OCI-LY1 (cell line): ENCODE measurements at regions not wholly inside any gene's neighbourhood (a gene's known extent, or its start where the extent isn't known, plus 50 kb on each side); places are given as distances from the start of the nearest gene placed in this dataset.

ENCODE experiments used
- EZH2 ChIP-seq: fragments of 200-600 bp; sonication (generic), shearing (Covaris generic); IDR thresholded peaks from 2 replicates; pipeline ENCODE4 v1.8.0; 2017; ENCODE audit warnings: borderline replicate concordance, mixed run types, mild to moderate bottlenecking, antibody characterized with exemption, low read length, moderate library complexity, mixed read lengths
- TF ChIP-seq, protein P1 (sequence below): fragments of 200-600 bp; sonication (generic), shearing (Covaris generic); IDR thresholded peaks from 2 replicates; pipeline ENCODE4 v1.5.1; 2017; ENCODE audit warnings: mild to moderate bottlenecking, antibody characterized with exemption, low read length, moderate library complexity, mixed read lengths

DNA sequence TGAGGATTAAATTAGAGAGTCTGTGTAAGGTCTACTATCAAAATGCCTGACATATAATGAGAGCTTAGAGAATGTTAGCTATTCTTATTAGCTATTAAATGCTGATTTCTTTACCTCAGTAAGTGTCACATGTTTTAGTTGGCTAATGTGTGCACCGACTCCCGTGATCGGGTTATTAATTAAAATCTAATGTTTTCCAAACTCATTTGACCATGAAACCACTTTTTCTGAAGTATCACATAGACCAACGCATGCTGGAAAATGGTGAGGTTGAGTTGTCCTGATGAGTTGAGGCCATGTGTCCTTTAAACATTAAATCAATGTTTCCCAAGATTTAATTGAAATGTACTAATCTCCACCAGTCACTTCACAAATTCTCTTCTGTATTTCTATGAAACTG is 84.8 kb upstream of the C1QTNF7 start:
- TF ChIP-seq, protein P1, sequence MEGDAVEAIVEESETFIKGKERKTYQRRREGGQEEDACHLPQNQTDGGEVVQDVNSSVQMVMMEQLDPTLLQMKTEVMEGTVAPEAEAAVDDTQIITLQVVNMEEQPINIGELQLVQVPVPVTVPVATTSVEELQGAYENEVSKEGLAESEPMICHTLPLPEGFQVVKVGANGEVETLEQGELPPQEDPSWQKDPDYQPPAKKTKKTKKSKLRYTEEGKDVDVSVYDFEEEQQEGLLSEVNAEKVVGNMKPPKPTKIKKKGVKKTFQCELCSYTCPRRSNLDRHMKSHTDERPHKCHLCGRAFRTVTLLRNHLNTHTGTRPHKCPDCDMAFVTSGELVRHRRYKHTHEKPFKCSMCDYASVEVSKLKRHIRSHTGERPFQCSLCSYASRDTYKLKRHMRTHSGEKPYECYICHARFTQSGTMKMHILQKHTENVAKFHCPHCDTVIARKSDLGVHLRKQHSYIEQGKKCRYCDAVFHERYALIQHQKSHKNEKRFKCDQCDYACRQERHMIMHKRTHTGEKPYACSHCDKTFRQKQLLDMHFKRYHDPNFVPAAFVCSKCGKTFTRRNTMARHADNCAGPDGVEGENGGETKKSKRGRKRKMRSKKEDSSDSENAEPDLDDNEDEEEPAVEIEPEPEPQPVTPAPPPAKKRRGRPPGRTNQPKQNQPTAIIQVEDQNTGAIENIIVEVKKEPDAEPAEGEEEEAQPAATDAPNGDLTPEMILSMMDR, result no peak
- no peak for TF ChIP-seq EZH2
